Activated T-helper 2 cell treated with anti-CD3 and anti-CD28 coated beads, Interferon-gamma antibody, Interleukin-2, Interleukin-4, amounts not matched to agents 10 μg/mL and 5 μg/mL and 100 μg/mL, durations not matched to agents 14 hours and 24 hours and 36 hours (primary cell): ENCODE measurements at regions not wholly inside any gene's neighbourhood (a gene's known extent, or its start where the extent isn't known, plus 50 kb on each side); places are given as distances from the start of the nearest gene placed in this dataset.

Experiments used
- DNase-seq: peaks from one replicate; pipeline ENCODE4 v3.0.0; 2021; ENCODE audit warnings: low spot score
- H3K27ac Mint-ChIP-seq: one replicate; pipeline ENCODE4 v1.8.0; 2021; ENCODE audit warnings: mixed read lengths
- H3K27me3 Mint-ChIP-seq: one replicate; pipeline ENCODE4 v1.8.0; 2021; ENCODE audit warnings: low read depth, mixed read lengths
- H3K36me3 Mint-ChIP-seq: one replicate; pipeline ENCODE4 v1.8.0; 2021; ENCODE audit warnings: low read depth, mixed read lengths
- H3K4me1 Mint-ChIP-seq: one replicate; pipeline ENCODE4 v1.8.0; 2021; ENCODE audit warnings: low read depth, mixed read lengths
- H3K4me3 Mint-ChIP-seq: one replicate; pipeline ENCODE4 v1.8.0; 2021; ENCODE audit warnings: low read depth, mild to moderate bottlenecking, moderate library complexity, mixed read lengths
- H3K9me3 Mint-ChIP-seq: one replicate; pipeline ENCODE4 v1.8.0; 2021; ENCODE audit warnings: mixed read lengths
- intact Hi-C: fragments of 100-400 bp; cut with micrococcal nuclease; formaldehyde crosslinking; loops from one replicate; pipeline ENCODE4 v1.15.1; 2023

DNA sequence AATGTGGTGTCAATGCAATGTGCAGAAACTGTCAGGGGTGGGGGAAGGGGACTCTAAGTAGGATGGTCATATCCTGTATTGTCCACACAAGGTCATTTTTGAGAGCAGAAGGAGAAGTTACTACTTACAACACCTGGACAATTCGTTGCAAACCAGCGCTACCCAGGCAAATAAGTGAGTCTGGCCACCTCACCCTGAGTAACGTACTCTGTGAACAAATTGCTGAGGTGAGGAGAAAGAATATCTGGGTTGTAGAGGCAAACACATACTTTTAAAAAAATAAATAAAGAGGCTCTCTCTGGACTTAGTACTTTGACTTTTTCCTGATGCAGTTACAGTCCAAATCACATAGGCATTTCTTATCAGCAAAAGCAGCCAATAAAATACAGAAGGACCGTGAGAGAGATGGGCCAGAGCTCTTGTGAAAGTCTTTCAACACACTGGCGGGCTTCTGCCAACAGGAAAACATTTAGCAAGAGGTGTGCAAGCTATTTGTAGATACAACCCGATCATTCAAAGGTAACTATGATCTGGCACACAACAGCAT, 268.2 kb upstream of the ID2 start:
- no peak overlapping the region for H3K4me3 Mint-ChIP-seq
- no peaks in the 10 kb centered on the region for H3K9me3 Mint-ChIP-seq

GRCh38 chr2:8414946-8415879, 266.6 kb upstream of the ID2 start:
- Mint-ChIP-seq H3K9me3 (no peaks in the 10 kb centered on the region), H3K4me3 (no peak overlapping the region), H3K27ac (no peak overlapping the region), H3K27me3 (peaks cover 38% of the 10 kb centered on the region), H3K4me1 (peaks cover 6% of the 10 kb centered on the region), H3K36me3 (no peaks in the 10 kb centered on the region)
- no peak for DNase-seq
- intact Hi-C loops = no loop called here

More for the DNA sequence above, 268.2 kb upstream of the ID2 start:
- no peak for DNase-seq
- intact Hi-C loops = no loop called here
- Mint-ChIP-seq H3K4me1 (peaks cover 21% of the 10 kb centered on the region), H3K27me3 (peaks cover 32% of the 10 kb centered on the region), H3K36me3 (no peaks in the 10 kb centered on the region), H3K27ac (no peak overlapping the region)

GRCh38 chr2:8416001-8416571, 265.8 kb upstream of the ID2 start:
- no peaks in the 10 kb centered on the region for H3K36me3 Mint-ChIP-seq
- H3K4me3 Mint-ChIP-seq = no peak overlapping the region
- no peak for DNase-seq
- no peaks in the 10 kb centered on the region for H3K9me3 Mint-ChIP-seq
- H3K27me3 Mint-ChIP-seq = peaks cover 43% of the 10 kb centered on the region
- no peak overlapping the region for H3K27ac Mint-ChIP-seq
- intact Hi-C loops = no loop called here
- H3K4me1 Mint-ChIP-seq = peaks cover 2% of the 10 kb centered on the region

DNA sequence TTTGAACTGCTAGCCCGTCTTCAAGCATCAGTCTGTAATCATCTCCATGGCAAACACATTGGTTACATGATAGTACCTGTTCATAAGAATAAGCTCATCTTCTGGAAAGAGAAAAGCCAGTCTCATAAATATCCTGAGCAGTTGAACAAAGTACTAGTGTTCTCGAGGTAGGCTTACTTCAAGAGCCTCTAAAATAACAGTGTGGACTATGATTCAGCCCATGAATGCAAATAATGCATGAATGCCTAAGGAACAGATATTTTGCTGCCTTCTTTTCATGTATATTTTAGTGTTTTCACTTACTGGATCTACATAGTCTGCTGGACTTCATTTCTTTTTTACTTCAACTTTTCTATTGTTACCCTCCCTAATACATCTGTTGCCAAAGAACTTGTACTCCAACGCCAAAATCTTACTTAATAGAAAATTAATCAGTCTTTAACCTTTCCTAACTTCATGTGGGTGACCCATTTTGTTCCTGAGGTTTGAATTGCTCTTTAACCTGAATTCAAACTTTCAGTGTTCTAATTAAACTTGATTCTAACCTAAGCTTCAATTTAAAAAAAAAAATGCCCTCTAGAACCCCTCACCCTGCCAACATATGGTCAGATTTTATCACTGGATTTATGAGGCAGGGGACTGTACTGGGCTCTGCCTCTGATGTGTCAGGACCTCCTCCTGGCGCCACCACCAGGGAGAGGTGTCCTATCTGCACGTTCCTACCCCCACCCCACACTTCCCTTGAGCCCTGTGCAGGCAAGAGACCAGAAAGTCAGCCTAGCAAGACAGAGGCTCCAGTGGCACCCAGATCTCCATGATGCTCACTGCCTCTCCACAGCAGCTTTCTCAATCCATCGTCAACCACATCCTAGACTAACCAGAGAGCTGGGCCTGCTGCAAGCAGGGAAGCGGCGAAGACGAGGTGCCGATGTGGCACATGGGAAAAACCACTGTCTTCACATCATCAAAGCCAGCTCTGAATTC, 264.7 kb upstream of the ID2 start:
- H3K27ac Mint-ChIP-seq = no peak overlapping the region
- H3K4me3 Mint-ChIP-seq = no peak overlapping the region
- no peaks in the 10 kb centered on the region for H3K9me3 Mint-ChIP-seq
- peaks cover 2% of the 10 kb centered on the region for H3K4me1 Mint-ChIP-seq
- H3K27me3 Mint-ChIP-seq = peaks cover 37% of the 10 kb centered on the region
- intact Hi-C loops = no loop called here
- DNase-seq = no peak
- no peaks in the 10 kb centered on the region for H3K36me3 Mint-ChIP-seq

GRCh38 chr2:8418721-8419120, 263.1 kb upstream of the ID2 start:
- H3K4me3 Mint-ChIP-seq = no peak overlapping the region
- peaks cover 39% of the 10 kb centered on the region for H3K27me3 Mint-ChIP-seq
- intact Hi-C loops = no loop called here
- no peak overlapping the region for H3K27ac Mint-ChIP-seq
- DNase-seq = no peak
- peaks cover under 1% of the 10 kb centered on the region for H3K4me1 Mint-ChIP-seq
- H3K36me3 Mint-ChIP-seq = no peaks in the 10 kb centered on the region
- no peaks in the 10 kb centered on the region for H3K9me3 Mint-ChIP-seq

DNA sequence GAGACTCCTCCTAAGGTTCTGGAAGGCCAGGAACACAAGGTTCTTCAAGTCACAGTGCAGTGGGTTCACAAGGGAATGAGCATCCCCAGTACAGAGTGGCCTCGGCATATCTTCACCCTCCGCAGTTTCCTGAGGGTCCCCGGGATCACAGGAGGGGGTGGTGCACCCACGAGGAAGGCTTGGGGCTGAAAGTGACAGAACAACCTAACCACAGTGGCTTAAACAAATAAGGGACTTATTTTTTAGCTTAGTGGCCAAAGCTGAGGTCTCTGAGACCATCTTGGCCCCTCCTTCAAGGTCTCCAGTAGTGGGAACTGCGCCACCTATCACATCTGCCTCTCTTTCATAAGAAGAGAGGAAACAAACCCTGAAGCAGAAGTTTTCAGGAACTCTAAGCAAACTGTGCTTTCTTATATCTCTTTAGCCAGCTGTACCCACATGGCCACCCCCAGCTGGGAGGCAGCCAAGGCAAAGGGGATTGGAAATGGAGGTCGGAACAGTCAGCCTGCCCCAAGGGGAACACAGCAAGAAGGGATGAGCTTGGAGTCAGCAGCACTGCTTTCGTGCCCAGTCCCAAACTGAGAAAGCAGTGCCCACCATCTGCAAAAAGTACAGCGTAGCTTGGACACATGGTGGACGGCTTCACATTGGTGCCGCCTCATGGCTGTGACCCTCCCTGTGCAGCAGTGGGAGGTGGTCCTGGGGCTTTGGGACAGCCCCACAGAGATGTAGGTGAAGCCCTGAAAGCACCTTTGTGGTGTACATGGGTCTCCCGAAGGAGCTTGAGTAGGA, 260.0 kb upstream of the ID2 start:
- peaks cover 21% of the 10 kb centered on the region for H3K4me1 Mint-ChIP-seq
- intact Hi-C loops = no loop called here
- no peak for DNase-seq
- no peaks in the 10 kb centered on the region for H3K9me3 Mint-ChIP-seq
- H3K27me3 Mint-ChIP-seq = peaks cover 31% of the 10 kb centered on the region
- H3K27ac Mint-ChIP-seq = no peak overlapping the region
- peaks cover 3% of the 10 kb centered on the region for H3K36me3 Mint-ChIP-seq
- H3K4me3 Mint-ChIP-seq = no peak overlapping the region

DNA sequence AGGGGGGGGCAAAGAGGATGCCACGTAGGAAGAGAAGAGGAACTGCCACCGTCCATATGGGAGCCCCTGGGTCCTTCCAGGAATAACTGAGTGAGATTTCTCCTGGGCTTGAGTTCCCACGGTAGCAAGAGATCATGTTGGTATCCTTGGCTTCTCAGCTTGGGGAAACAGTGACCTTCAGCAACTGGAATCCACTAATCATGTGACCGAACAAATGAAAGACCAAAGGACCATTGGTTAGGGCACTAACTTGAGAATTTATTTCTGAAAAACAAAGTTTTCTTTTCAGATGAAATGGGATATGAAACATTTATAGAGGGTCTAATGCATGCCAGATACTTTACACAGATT, 259.4 kb upstream of the ID2 start:
- H3K27ac Mint-ChIP-seq = no peak overlapping the region
- H3K27me3 Mint-ChIP-seq = peaks cover 28% of the 10 kb centered on the region
- peaks cover 3% of the 10 kb centered on the region for H3K36me3 Mint-ChIP-seq
- DNase-seq = no peak
- H3K4me3 Mint-ChIP-seq = no peak overlapping the region
- intact Hi-C loops = no loop called here
- H3K4me1 Mint-ChIP-seq = peaks cover 21% of the 10 kb centered on the region
- H3K9me3 Mint-ChIP-seq = no peaks in the 10 kb centered on the region

DNA sequence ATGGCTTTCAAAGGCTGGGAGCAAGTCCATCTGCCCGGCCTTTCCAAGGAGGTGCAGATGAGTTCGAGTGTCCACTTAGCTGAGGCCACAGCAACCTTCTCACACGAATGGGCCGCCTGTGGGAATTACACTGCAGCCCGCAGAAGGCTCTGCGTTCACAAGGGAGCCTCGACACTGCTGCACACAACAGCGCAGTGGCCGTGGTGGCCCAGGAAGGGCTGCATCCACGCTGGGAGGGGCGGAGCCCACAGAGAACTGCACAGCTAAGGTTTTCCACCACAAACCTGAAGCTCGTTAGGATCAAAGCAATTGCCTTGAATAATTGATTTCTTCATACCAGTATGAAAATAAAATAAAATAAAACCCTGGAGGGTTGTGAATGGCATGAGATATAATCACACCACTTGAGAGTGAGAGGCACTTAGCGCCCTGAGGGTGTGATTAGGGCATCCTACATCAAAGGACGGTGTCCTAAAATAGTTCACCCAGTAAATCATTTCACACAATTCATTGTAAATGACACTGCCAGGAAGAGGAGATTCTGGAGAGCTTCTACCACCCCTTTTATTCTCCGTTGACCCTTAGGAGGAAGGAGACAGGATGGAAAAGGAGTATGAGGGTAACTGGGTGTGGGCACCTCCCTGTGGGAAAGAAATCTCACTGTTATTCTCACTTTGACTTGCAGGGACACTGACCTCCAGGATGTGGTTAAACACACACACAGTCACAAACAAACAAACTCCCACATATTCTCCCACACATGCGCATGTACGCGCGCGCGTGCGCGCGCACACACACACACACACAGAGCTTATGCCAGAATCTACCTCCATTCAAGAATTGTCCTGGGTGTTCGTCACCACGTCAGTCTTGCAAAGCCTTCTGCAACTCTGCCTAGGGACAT, 256.6 kb upstream of the ID2 start:
- H3K4me3 Mint-ChIP-seq = no peak overlapping the region
- no peak for DNase-seq
- H3K36me3 Mint-ChIP-seq = peaks cover 3% of the 10 kb centered on the region
- H3K9me3 Mint-ChIP-seq = no peaks in the 10 kb centered on the region
- H3K4me1 Mint-ChIP-seq = peaks cover 24% of the 10 kb centered on the region
- intact Hi-C loops = no loop called here
- H3K27me3 Mint-ChIP-seq = peaks cover 20% of the 10 kb centered on the region
- H3K27ac Mint-ChIP-seq = no peak overlapping the region

GRCh38 chr2:8426550-8426949, 255.3 kb upstream of the ID2 start:
- no peak for DNase-seq
- no peak overlapping the region for H3K27ac Mint-ChIP-seq
- H3K4me3 Mint-ChIP-seq = no peak overlapping the region
- H3K27me3 Mint-ChIP-seq = peaks cover 15% of the 10 kb centered on the region
- H3K4me1 Mint-ChIP-seq = peaks cover 28% of the 10 kb centered on the region
- H3K9me3 Mint-ChIP-seq = no peaks in the 10 kb centered on the region
- peaks cover 3% of the 10 kb centered on the region for H3K36me3 Mint-ChIP-seq
- intact Hi-C loops = no loop called here

GRCh38 chr2:8427211-8427610, 254.6 kb upstream of the ID2 start:
- intact Hi-C loops = no loop called here
- Mint-ChIP-seq H3K9me3 (no peaks in the 10 kb centered on the region), H3K27ac (no peak overlapping the region), H3K27me3 (peaks cover 12% of the 10 kb centered on the region), H3K4me1 (peaks cover 28% of the 10 kb centered on the region), H3K36me3 (peaks cover 3% of the 10 kb centered on the region), H3K4me3 (no peak overlapping the region)
- no peak for DNase-seq

DNA sequence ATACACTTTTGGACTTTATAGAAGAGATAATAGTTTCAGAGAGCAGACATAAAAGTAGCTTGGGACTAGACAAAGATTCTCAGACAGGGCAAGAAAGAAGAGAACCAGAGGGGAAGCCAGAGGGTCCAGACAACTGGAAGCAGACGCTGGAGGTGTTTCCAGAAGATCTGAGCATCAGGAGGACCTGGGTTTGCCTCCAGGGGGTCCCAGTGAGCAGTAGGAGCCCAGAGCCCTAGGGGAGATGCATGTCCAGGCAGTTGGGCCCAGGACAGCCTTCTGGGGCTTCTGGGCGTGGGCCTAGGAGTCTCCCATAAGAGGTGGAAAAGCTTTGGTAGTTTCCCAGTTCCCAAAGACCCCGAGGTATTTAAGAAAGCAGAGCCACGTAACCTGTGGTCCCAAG, 251.2 kb upstream of the ID2 start:
- intact Hi-C loops = no loop called here
- Mint-ChIP-seq H3K27ac (no peak overlapping the region), H3K27me3 (peaks cover 4% of the 10 kb centered on the region), H3K36me3 (peaks cover 3% of the 10 kb centered on the region), H3K4me1 (peaks cover 28% of the 10 kb centered on the region), H3K9me3 (no peaks in the 10 kb centered on the region), H3K4me3 (no peak overlapping the region)
- no peak for DNase-seq
